CD1c-positive myeloid dendritic cell (primary cell): ENCODE measurements at regions not wholly inside any gene's neighbourhood (a gene's known extent, or its start where the extent isn't known, plus 50 kb on each side); places are given as distances from the start of the nearest gene placed in this dataset.
"Not testable (repeated sequence)": the region's sequence is repeated elsewhere in the genome, so short reads cannot be mapped to it uniquely, and the experiment has no call there.

Experiments
- DNase-seq: peaks from one replicate; pipeline ENCODE4 v3.0.0-alpha.2; 2016; ENCODE audit errors: extremely low spot score

- no peak for DNase-seq
Measured at GRCh38 chr4:123600987-123601904, 204.7 kb downstream of the SPRY1 start.

- no peak for DNase-seq
Measured at GRCh38 chr4:123602007-123602406, 205.4 kb downstream of the SPRY1 start.

DNA sequence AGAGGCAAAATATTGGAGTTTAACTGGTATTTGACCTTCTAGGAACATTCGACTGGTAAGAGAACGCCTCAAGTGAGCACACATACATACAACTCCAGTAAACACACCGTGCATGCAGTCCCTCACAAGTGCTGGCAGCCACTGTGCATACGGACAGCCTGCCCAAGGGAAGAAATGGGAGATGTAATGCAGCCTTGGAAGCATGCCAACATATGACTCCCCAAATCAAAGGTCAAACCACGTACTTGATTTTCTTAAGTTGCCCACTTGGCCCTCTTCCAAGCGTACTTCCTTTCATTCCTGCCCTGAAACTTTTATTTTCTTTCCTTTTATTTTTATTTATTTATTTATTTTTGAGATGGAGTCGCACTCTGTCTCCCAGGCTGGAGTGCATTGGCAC is 206.6 kb downstream of the SPRY1 start:
- DNase-seq, result no peak

DNA sequence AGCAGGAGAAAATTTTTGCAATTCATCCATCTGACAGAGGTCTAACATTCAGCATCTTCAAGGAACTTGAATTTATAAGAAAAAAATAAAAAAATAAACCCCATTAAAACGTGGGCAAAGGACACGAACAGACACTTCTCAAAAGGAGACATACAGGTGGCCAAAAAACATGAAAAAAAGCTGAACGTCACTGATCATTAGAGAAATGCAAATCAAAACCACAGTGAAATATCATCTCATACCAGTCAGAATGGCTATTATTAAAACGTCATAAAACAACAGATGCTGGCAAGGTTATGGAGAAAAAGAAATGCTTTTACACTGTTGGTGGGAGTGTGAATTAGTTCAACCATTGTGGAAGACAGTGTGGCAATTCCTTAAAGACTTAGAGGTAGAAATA is 209.2 kb downstream of the SPRY1 start:
- DNase-seq, result not testable (repeated sequence)

DNA sequence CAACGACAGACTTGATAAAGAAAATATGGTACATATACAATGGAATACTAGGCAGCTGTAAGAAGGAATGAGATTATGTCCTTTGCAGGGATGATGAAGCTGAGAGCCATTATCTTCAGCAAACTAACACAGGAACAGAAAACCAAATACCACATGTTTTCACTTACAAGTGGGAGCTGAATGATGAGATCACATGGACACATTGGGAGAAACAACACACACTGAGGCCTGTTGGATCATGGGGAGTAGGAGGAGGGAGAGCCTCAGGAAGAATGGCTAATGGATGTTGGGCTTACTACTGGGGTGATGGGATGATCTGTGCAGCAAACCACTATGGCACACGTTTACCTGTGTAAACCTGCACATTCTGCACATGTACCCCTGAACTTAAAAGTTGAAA is 209.7 kb downstream of the SPRY1 start:
- no peak for DNase-seq

GRCh38 chr4:123606946-123607542 is 210.4 kb downstream of the SPRY1 start:
- DNase-seq, result peak; percentile 47

GRCh38 chr4:123609829-123610228 is 213.2 kb downstream of the SPRY1 start:
- no peak for DNase-seq

DNA sequence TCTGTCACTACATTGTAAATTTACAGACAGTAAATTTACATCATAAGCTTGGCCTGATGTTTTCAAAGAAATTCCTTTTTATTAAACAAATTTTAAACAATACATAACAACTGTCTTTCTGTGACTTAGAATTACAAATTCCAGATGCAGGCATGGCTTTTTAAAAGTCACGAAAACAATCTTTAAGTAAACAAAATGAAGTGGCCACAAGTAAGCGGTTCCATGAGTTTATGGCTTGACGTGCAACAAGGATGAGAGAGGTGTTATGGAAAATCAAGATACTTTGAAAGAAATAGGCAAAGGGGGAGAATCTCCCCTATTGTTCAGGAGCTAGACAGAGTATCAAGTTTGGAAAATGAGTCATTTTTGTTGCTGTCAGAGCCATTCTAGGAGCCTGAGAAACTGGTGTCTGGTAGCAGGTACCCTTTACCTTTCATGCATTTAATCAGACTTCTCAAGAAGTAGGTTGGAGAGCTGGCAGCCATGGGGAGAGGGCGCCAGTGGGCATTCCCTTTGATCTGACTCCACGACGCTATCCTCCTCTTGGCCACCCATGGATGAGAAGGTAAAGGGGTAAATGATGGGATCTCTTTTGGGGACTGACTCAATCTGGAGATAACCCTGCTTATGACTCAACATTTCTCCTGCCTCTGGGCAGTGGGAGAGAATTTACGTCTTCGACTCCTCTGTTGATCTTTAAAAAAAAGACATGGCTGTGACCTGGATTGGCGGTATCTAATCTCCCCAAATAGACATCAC is 217.2 kb downstream of the SPRY1 start:
- DNase-seq, result no peak

DNA sequence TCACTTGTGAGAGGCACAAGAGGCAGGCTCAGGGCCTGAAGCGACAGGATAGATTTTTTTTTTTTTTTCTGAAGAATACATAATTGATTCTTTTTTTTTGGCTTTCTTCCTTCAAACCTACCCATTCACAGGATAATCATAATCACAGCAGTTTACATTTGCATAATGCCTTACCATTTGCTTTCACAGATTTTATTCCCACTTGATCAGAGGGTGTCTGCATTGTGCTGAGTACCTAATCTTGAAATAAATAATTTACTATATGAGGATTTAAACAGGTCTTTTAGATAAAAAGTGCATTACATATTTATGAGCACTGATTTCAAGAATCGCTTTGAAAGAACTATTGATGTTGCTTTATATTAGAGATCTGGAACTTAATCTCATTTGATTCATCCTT is 219.3 kb downstream of the SPRY1 start:
- no peak for DNase-seq

- peak; percentile 81 for DNase-seq
Measured at GRCh38 chr4:123616951-123617461, 220.4 kb downstream of the SPRY1 start.

DNA sequence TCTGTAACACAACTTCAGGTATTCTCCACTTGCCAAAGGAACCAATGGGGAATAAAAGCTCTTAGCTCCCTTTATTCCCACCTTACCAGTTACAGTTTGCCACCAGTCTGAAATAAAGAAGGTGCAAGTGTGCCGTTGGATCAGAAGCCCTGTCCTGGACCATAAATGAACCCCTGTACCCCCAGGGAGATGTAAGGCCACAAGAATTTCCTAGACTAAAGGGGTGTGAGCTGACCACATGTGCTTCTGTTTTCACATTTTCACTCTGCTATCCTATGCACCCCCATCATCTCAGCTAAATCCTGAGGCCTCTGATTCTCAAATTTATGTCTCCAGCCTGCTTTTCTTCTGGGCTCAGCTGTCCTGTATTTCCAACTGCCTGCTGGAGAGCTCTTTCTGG is 221.2 kb downstream of the SPRY1 start:
- DNase-seq, result no peak

GRCh38 chr4:123618606-123619005 is 222.0 kb downstream of the SPRY1 start:
- peak; percentile 32 for DNase-seq

- no peak for DNase-seq
Measured at GRCh38 chr4:123619326-123619725, 222.7 kb downstream of the SPRY1 start.

- no peak for DNase-seq
Measured at GRCh38 chr4:123619895-123620294, 223.3 kb downstream of the SPRY1 start.

DNA sequence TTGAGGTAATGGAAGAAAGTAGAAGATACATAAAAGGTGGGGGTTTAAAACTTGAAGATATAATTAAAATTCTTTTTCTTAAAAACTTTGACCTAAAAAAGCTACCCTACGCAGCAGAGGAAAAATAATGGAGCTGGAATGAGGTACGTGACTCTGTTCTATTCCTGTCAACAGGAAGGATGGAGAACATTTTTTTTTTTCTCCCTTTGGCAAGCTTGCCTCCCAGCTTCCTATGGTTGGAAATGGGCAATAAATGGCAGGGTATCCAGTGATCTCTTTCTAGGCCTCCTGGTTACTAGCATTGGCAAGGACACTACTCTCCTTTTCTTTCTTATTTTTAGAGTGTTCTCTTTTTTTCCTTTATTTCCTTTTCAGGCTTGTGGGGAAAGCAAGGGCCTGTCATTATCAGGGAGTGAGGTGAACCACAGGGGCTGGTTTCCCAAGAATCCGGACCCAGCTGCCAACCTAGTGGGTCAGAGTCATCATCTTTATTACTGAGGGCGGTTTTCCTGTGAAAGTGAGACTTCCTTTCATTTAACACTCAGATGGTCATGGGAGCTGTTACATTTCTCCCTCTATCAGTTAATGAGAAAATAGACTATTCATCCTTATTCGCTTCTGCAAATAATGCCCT is 224.6 kb downstream of the SPRY1 start:
- no peak for DNase-seq

GRCh38 chr4:123622572-123622971 is 226.0 kb downstream of the SPRY1 start:
- no peak for DNase-seq

- no peak for DNase-seq
Measured at GRCh38 chr4:123623611-123624010, 227.0 kb downstream of the SPRY1 start.

DNA sequence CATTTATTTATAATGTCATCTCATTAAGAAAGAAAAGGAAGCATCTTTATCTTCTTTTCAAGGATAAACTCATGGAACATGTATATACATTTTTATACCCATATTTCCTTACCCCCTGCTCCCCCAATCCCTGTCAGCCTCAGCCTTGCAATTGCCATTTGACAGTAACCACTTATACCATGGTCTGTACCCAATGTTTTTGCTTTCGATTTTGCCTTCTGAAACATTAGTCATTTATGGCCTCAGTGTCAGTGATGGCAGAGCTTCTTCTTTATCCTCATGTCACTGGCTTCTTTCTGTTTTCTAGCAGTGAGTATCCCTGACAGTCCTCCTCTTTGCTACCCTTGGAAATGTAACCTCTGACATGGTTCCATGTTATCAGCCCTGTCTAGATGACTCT is 228.4 kb downstream of the SPRY1 start:
- no peak for DNase-seq

DNA sequence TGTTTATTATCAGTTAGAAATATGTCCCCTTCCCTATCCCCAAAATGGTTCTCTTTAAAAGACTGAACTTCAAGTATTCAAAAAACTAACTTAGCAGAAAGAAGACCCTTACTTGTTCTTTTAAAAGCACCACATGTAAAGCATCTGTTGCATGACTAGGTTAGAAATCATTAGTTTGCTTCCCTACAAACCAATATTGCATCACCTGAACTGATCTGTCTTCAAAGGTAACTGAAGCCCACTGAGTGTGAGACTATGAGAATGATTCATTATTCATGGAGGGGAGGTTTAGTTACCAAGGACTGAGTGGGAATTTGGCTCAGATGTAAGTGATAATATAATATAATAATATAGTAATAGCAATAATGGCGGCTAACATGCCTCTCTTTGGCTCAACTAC is 231.7 kb downstream of the SPRY1 start:
- no peak for DNase-seq

DNA sequence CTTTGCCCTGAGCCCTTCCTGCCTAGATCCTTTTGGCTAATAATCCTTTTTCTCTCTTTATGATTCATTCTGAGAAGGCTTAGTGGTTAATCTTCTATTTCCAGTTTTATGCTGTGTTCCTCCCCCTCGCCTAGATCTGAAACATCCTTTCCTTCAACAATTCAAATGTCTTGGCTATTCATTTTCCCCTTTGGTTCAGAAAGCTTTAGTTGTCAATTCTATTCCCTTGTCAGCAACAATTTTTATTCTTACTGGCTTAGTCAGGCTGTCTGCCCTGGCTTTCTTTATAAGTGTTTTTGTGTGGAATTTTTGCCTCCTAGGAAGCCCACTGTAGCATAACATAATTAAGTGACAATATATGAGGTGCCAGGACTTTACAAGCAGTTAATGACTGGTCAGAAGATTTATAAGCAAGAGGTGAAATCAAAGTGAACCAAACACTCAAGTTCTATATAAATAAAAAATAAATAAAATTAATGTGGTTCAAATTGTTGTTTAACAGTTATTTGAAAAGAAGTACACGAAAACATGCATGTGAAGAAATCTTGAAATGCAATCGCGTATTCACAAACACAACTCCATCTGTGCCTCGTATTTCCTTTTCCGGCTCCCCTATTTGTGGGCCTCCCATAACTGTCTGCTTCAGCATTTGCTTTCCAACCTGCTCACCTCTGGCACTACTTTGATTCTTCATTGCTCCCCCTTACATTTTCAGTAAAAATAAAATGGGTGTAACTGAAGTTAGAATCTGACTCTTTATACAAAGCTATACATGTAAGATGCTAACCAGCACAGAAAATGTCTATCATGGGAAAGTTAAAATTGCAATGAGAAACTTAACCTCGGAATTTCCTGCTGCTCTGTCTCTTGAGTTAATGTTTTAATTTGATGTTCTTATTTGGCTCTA is 235.4 kb downstream of the SPRY1 start:
- no peak for DNase-seq

GRCh38 chr4:123632693-123633030 is 236.1 kb downstream of the SPRY1 start:
- DNase-seq, result no peak
